HG03280 (cell line): ENCODE measurements at regions not wholly inside any gene's neighbourhood (a gene's known extent, or its start where the extent isn't known, plus 50 kb on each side); places are given as distances from the start of the nearest gene placed in this dataset.
A peak's percentile ranks its signal among the peaks of the same experiment; 100 is the strongest.

ENCODE experiments used
- ATAC-seq: cut with Tn5 transposase; IDR thresholded peaks from one replicate; pipeline ENCODE4 v1.9.1; 2021; ENCODE audit warnings: mild to moderate bottlenecking, moderate library complexity; ENCODE audit not compliant: unreplicated experiment

- ATAC-seq, result no peak
Measured at GRCh38 chr6:82015526-82015925, 232.0 kb downstream of the IBTK start.

GRCh38 chr6:82015043-82015442, 232.5 kb downstream of the IBTK start:
- ATAC-seq, result no peak

GRCh38 chr6:82013561-82014530, 233.7 kb downstream of the IBTK start:
- no peak for ATAC-seq

GRCh38 chr6:82006027-82006738, 241.4 kb downstream of the IBTK start:
- ATAC-seq, result peak; percentile 85

- no peak for ATAC-seq
Measured at GRCh38 chr6:82000551-82000950, 247.0 kb downstream of the IBTK start.

GRCh38 chr6:81999826-82000225, 247.3 kb upstream of the TENT5A start:
- no peak for ATAC-seq

- no peak for ATAC-seq
Measured at GRCh38 chr6:81999270-81999669, 246.8 kb upstream of the TENT5A start.

GRCh38 chr6:81998432-81998831, 246.0 kb upstream of the TENT5A start:
- ATAC-seq, result no peak

GRCh38 chr6:81997090-81997926, 244.8 kb upstream of the TENT5A start:
- ATAC-seq, result peak; percentile 65

GRCh38 chr6:81996414-81996813, 243.9 kb upstream of the TENT5A start:
- peak; percentile 79 for ATAC-seq

GRCh38 chr6:81995548-81996289, 243.2 kb upstream of the TENT5A start:
- no peak for ATAC-seq

- ATAC-seq, result no peak
Measured at GRCh38 chr6:81988871-81989270, 236.4 kb upstream of the TENT5A start.

- no peak for ATAC-seq
Measured at GRCh38 chr6:81988446-81988845, 236.0 kb upstream of the TENT5A start.

- ATAC-seq, result no peak
Measured at GRCh38 chr6:81987293-81987692, 234.8 kb upstream of the TENT5A start.

- ATAC-seq, result no peak
Measured at GRCh38 chr6:81985191-81985590, 232.7 kb upstream of the TENT5A start.

GRCh38 chr6:81984599-81984998, 232.1 kb upstream of the TENT5A start:
- ATAC-seq, result no peak

GRCh38 chr6:81981812-81982211, 229.3 kb upstream of the TENT5A start:
- peak; percentile 56 for ATAC-seq

- ATAC-seq, result no peak
Measured at GRCh38 chr6:81979767-81980166, 227.3 kb upstream of the TENT5A start.

GRCh38 chr6:81979329-81979728, 226.8 kb upstream of the TENT5A start:
- ATAC-seq, result no peak

- no peak for ATAC-seq
Measured at GRCh38 chr6:81978230-81978629, 225.7 kb upstream of the TENT5A start.
